HG02759 (cell line): ENCODE measurements at regions not wholly inside any gene's neighbourhood (a gene's known extent, or its start where the extent isn't known, plus 50 kb on each side); places are given as distances from the start of the nearest gene placed in this dataset.

Experiments used
- ATAC-seq: cut with Tn5 transposase; IDR thresholded peaks from one replicate; pipeline ENCODE4 v1.9.1; 2021; ENCODE audit warnings: mild to moderate bottlenecking, moderate library complexity; ENCODE audit not compliant: unreplicated experiment

DNA sequence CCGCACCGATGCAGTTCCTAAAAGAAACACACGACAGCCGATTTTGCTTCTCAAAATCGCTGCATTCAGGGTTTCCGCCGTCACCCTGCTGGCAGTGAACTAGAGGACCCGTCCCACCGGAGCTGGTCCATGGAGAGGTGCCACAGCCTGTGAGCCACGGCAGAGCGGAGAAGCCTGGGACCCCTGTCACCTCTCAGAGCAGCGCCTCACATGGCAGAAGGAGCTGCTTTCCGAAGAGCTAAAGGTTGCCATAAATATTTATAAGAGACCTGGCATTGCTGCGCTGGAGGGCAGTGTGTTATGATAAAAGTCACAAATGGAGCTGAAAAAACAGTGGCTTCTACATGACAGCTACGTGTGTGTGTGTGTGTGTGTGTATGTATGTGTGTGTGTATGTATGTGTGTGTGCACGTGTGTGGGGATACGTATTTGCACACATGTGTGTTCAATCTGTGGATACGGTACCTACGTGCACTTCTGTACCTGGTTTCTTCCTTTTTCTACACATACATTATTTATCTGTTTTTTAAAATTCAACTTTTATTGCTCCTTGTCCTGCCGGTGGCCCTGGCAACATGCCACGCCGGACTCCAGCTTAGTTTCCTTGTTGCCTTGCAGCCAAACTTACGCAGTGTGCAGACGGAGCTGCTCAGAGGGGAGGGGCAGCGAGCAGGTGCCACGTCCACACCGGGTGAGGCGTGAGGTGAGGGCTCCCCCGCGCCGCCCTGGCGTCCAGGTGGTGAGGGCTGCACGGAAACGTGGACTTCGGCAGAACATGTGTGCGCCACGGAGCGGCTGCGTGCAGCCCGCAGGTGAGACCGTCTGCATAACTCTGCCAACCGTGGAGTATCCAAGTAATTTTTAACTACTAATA is 115.2 kb upstream of the PITRM1 start:
- no peak for ATAC-seq

DNA sequence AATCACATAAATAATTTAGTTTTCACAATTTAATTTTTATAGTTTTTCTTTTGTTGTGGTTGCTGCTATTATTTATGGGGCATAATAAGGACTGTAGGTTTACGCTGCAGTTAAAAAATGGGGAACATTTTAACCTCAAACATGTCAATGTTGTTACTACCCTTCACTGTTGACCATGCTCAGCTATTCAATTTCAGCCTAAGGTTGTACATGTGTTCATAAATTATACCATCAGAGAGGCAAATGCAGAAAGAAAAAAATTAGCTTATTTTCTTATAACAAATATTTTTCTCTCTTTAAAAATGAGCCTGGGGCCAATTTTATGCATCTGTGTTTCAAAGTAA is 110.1 kb upstream of the PITRM1 start:
- no peak for ATAC-seq

GRCh38 chr10:3281941-3282673 is 109.5 kb upstream of the PITRM1 start:
- ATAC-seq: no peak

- no peak for ATAC-seq
These were observed 106.2 kb upstream of the PITRM1 start for GRCh38 chr10:3278771-3279170.

- ATAC-seq: no peak
These were observed 105.0 kb upstream of the PITRM1 start for GRCh38 chr10:3277566-3277965.

DNA sequence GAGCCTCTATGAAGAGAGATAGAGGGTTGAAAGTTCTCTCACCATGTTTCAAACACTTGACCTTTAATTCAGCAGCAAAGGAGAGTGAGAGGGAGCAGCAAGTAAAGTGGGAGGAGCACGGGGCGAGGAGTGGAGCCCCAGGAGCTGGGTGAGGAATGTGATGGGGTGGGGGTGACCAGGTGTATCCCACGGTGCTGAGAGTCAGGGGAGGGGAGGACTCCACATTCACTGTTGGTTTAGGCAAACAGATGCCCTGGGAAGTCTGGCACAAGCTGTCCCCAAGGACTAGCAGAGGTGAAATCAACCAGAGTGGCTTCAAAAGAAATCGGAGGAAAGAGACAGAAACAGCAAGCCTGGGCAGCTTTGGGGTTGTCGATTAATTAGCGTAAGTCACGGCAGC is 101.8 kb upstream of the PITRM1 start:
- ATAC-seq: no peak

GRCh38 chr10:3273966-3274365 is 101.4 kb upstream of the PITRM1 start:
- no peak for ATAC-seq

- ATAC-seq: no peak
These were observed 99.7 kb upstream of the PITRM1 start for GRCh38 chr10:3272300-3272699.

DNA sequence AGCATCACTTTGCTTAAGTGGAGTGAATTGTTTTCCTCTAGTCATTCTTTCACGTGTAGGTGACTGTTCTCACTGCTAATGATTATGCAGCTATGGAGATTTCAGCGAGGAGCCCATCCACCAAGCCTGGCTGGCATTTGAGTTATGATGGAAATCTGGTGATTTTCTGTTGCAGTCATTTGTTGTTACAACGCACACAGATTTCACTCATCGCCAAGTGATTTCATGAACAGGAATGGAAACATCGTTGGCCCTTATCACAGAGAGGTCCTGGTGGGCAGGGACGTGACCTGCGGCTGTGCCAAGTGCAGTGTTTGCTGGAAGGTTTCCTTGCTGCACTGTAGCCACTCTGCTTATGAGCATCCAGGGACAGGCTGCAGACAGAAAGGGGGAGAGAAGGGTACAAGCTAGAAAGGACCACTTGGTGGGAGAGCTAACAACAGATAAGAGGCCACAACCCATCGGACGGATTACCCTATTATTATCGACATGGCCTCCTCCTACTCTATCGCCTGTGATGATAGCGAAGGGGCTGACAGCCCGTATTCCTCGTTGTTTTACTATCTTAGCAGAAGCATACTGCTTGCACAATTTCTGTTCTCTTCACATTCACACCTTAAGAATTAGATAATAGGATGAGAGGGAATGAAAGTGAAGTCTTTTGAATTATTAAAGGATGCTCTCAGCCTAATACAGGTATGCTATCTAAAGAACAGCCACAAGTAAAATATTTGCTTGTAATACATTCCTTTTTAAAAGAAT is 99.0 kb upstream of the PITRM1 start:
- no peak for ATAC-seq

GRCh38 chr10:3270577-3271316 is 98.2 kb upstream of the PITRM1 start:
- ATAC-seq: no peak

GRCh38 chr10:3268025-3268424 is 95.4 kb upstream of the PITRM1 start:
- ATAC-seq: no peak

DNA sequence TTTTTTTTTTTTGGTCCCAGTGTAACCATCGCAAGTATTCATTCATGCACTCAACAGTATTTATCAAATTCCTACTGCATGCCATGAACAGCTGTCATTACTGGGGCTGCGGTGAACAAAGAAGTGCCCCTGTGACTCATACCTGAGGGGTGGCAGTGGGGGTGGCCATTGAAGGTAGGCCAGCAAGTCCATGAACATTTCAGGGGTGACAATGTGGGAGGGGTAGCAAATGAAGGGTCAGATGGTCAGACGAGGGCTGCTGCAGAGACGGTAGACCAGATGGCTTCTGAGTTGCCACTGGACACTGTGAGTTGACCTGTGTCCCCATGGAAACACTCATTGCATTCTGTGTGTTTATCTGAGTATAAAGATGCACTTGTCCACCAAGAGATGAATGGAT is 92.5 kb upstream of the PITRM1 start:
- ATAC-seq: no peak

GRCh38 chr10:3264161-3264761 is 91.7 kb upstream of the PITRM1 start:
- no peak for ATAC-seq

- no peak for ATAC-seq
These were observed 91.2 kb upstream of the PITRM1 start for GRCh38 chr10:3263747-3264146.

- ATAC-seq: no peak
These were observed 90.5 kb upstream of the PITRM1 start for GRCh38 chr10:3263082-3263481.

- no peak for ATAC-seq
These were observed 89.3 kb upstream of the PITRM1 start for GRCh38 chr10:3261921-3262320.

DNA sequence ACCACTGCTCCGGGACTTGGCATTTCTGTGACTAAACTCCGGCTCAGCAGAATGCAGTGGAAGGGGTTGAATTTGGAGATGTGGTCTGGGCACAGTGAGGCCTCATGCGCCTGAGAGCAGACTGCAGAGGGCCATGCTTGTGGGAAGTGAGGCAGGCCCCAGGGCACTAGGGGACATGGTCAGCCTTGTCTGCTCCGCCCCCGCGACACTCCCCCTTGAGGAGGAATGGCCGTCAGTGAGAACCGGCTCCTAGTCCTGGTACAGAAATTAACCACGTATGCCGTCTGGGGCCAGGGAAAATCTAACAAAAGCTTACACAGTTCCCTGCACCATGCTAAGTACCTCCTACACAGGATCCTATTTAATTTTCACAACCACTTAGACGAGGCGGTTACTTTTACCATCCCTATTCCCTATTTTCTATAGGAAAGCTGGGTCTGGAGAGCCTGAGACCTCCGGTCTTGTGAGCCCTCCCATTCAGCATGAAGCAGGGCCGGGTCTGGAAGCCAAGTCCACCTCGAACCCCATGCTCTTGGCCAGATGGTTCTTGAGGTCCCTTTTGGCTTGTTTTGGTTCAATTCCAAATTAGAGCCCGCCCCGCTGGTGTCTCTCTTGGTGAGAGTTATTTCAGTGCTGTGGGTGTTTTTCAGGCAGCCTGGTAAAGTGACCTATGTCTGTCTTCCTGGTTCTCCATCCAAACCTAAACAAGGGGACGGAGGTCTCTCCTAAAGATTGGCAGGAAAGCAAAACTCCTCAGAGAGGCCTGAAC is 87.7 kb upstream of the PITRM1 start:
- ATAC-seq: no peak

GRCh38 chr10:3259499-3259898 is 86.9 kb upstream of the PITRM1 start:
- ATAC-seq: no peak

GRCh38 chr10:3258394-3258793 is 85.8 kb upstream of the PITRM1 start:
- ATAC-seq: no peak

DNA sequence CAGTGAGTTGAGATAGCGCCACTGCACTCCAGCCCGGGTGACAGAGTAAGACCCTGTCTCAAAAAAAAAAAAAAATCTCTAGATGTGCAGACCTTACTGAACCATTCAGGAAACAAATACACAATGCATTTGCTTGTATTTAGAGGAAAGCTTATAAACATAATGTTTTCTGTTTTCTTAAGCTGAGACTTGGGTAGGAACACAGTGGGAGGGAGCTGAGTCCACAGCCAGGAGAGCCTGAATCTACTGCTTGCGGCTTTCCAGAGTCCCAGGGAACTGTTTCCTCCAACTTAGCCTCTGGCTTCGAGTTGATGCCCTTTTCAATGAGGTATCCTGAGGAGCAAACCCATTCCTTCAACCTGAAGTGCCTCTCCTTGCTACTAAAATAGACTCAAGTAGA is 83.0 kb upstream of the PITRM1 start:
- ATAC-seq: no peak
